ENCODE measurements at regions not wholly inside any gene's neighbourhood (a gene's known extent, or its start where the extent isn't known, plus 50 kb on each side); places are given as distances from the start of the nearest gene placed in this dataset.

- no peak for TF ChIP-seq CTCF (IDR thresholded peaks at IDR 0.05; ENCODE audit: insufficient read depth, low read depth, low read length)
- TF ChIP-seq EZH2 (IDR thresholded peaks at IDR 0.05; ENCODE audit: insufficient read depth, low read length), result no peak
- H3K27me3 ChIP-seq (ENCODE audit: insufficient read depth, low read length), result no peaks in the 10 kb centered on the region
- no peaks in the 10 kb centered on the region for H3K4me1 ChIP-seq (ENCODE audit: insufficient read depth, low read length)
- Mint-ChIP-seq H3K9me3 (ENCODE audit: unreplicated experiment) (no peaks in the 10 kb centered on the region), H3K27me3 (ENCODE audit: low read depth, unreplicated experiment) (no peaks in the 10 kb centered on the region), H3K4me3 (ENCODE audit: unreplicated experiment) (no peak overlapping the region), H3K36me3 (ENCODE audit: low read depth, unreplicated experiment) (no peaks in the 10 kb centered on the region), H3K4me1 (ENCODE audit: low read depth, unreplicated experiment) (peaks cover 8% of the 10 kb centered on the region), H3K27ac (ENCODE audit: unreplicated experiment) (no peak overlapping the region)
- no peak overlapping the region for H3K4me3 ChIP-seq (ENCODE audit: insufficient read depth, low read depth, low read length)
- FAIRE-seq (no peak), DNase-seq (ENCODE audit: low read depth) (no peak)
- H3K27ac ChIP-seq (ENCODE audit: low read depth, low read length), result no peak overlapping the region
- no peaks in the 10 kb centered on the region for H3K79me2 ChIP-seq (ENCODE audit: insufficient read depth, low read length)
- H3K9ac ChIP-seq (ENCODE audit: low read length), result no peak overlapping the region
- H2AFZ ChIP-seq (ENCODE audit: low read depth, low read length), result no peak overlapping the region
- no peaks in the 10 kb centered on the region for H3K36me3 ChIP-seq (ENCODE audit: insufficient read depth, low read length)
- no peak overlapping the region for H3K4me2 ChIP-seq (ENCODE audit: low read length)
- no peaks in the 10 kb centered on the region for H4K20me1 ChIP-seq (ENCODE audit: insufficient read depth, low read length)
- H3K9me3 ChIP-seq (ENCODE audit: insufficient read depth, low read depth, low read length), result no peaks in the 10 kb centered on the region
Observed at GRCh38 chr13:50457415-50458393, 385.8 kb downstream of the DLEU7 start.

GRCh38 chr13:50459046-50459445 lies 384.4 kb downstream of the DLEU7 start:
- Mint-ChIP-seq H3K27ac (ENCODE audit: unreplicated experiment) (no peak overlapping the region), H3K27me3 (ENCODE audit: low read depth, unreplicated experiment) (no peaks in the 10 kb centered on the region), H3K4me3 (ENCODE audit: unreplicated experiment) (no peak overlapping the region), H3K4me1 (ENCODE audit: low read depth, unreplicated experiment) (no peaks in the 10 kb centered on the region), H3K36me3 (ENCODE audit: low read depth, unreplicated experiment) (no peaks in the 10 kb centered on the region), H3K9me3 (ENCODE audit: unreplicated experiment) (no peaks in the 10 kb centered on the region)
- Histone ChIP-seq H3K79me2 (ENCODE audit: insufficient read depth, low read length) (no peaks in the 10 kb centered on the region), H3K9ac (ENCODE audit: low read length) (no peak overlapping the region), H3K27ac (ENCODE audit: low read depth, low read length) (no peak overlapping the region), H3K27me3 (ENCODE audit: insufficient read depth, low read length) (no peaks in the 10 kb centered on the region), H3K36me3 (ENCODE audit: insufficient read depth, low read length) (no peaks in the 10 kb centered on the region), H4K20me1 (ENCODE audit: insufficient read depth, low read length) (no peaks in the 10 kb centered on the region), H3K4me2 (ENCODE audit: low read length) (no peak overlapping the region), H3K9me3 (ENCODE audit: insufficient read depth, low read depth, low read length) (no peaks in the 10 kb centered on the region), H2AFZ (ENCODE audit: low read depth, low read length) (no peak overlapping the region), H3K4me1 (ENCODE audit: insufficient read depth, low read length) (no peaks in the 10 kb centered on the region), H3K4me3 (ENCODE audit: insufficient read depth, low read depth, low read length) (no peak overlapping the region)
- TF ChIP-seq EZH2 (IDR thresholded peaks at IDR 0.05; ENCODE audit: insufficient read depth, low read length), result no peak
- no peak for TF ChIP-seq CTCF (IDR thresholded peaks at IDR 0.05; ENCODE audit: insufficient read depth, low read depth, low read length)
- DNase-seq (ENCODE audit: low read depth), result no peak
- FAIRE-seq, result no peak

- no peaks in the 10 kb centered on the region for H4K20me1 ChIP-seq (ENCODE audit: insufficient read depth, low read length)
- H3K36me3 ChIP-seq (ENCODE audit: insufficient read depth, low read length), result no peaks in the 10 kb centered on the region
- Mint-ChIP-seq H3K27ac (ENCODE audit: unreplicated experiment) (no peak overlapping the region), H3K27me3 (ENCODE audit: low read depth, unreplicated experiment) (no peaks in the 10 kb centered on the region), H3K36me3 (ENCODE audit: low read depth, unreplicated experiment) (no peaks in the 10 kb centered on the region), H3K4me3 (ENCODE audit: unreplicated experiment) (no peak overlapping the region), H3K4me1 (ENCODE audit: low read depth, unreplicated experiment) (no peaks in the 10 kb centered on the region), H3K9me3 (ENCODE audit: unreplicated experiment) (no peaks in the 10 kb centered on the region)
- no peak overlapping the region for H2AFZ ChIP-seq (ENCODE audit: low read depth, low read length)
- FAIRE-seq (no peak), DNase-seq (ENCODE audit: low read depth) (no peak)
- TF ChIP-seq CTCF (IDR thresholded peaks at IDR 0.05; ENCODE audit: insufficient read depth, low read depth, low read length) (no peak), EZH2 (IDR thresholded peaks at IDR 0.05; ENCODE audit: insufficient read depth, low read length) (no peak)
- H3K9ac ChIP-seq (ENCODE audit: low read length), result no peak overlapping the region
- H3K9me3 ChIP-seq (ENCODE audit: insufficient read depth, low read depth, low read length), result no peaks in the 10 kb centered on the region
- no peak overlapping the region for H3K27ac ChIP-seq (ENCODE audit: low read depth, low read length)
- no peak overlapping the region for H3K4me2 ChIP-seq (ENCODE audit: low read length)
- no peaks in the 10 kb centered on the region for H3K4me1 ChIP-seq (ENCODE audit: insufficient read depth, low read length)
- no peak overlapping the region for H3K4me3 ChIP-seq (ENCODE audit: insufficient read depth, low read depth, low read length)
- no peaks in the 10 kb centered on the region for H3K27me3 ChIP-seq (ENCODE audit: insufficient read depth, low read length)
- no peaks in the 10 kb centered on the region for H3K79me2 ChIP-seq (ENCODE audit: insufficient read depth, low read length)
Observed at GRCh38 chr13:50459658-50460057, 383.8 kb downstream of the DLEU7 start.

Data from astrocyte (in vitro differentiated cells and primary cell).